ENCODE measurements at regions not wholly inside any gene's neighbourhood (a gene's known extent, or its start where the extent isn't known, plus 50 kb on each side); places are given as distances from the start of the nearest gene placed in this dataset.

- WGBS, 2 donors: 78 to 87% methylated on average over 13 of the region's 13 CpGs
- DNase-seq (no peak), ATAC-seq (ENCODE audit: insufficient read depth, low FRiP score) (no peak)
- H3K9me3 ChIP-seq (ENCODE audit: control insufficient read depth in 4 of 4, insufficient read depth in 3 of 4, low read length in 3 of 4): peaks cover 0 to 4% (median 0%) of the 10 kb centered on the region in 4 donors
- H3K27ac ChIP-seq (ENCODE audit: low read depth in 1 of 2, low read length in 1 of 2): no peak overlapping the region
- peaks cover 0 to 10% (median 9%) of the 10 kb centered on the region in 3 donors for H3K27me3 ChIP-seq (ENCODE audit: control insufficient read depth in 3 of 3, insufficient read depth in 3 of 3, low read length in 2 of 3)
- no peaks in the 10 kb centered on the region for H3K36me3 ChIP-seq (ENCODE audit: control insufficient read depth in 4 of 4, insufficient read depth in 4 of 4, low read length in 4 of 4)
- H3K4me1 ChIP-seq (ENCODE audit: control insufficient read depth in 5 of 5, insufficient read depth in 5 of 5, low read length in 5 of 5): peaks cover 0 to 31% (median 9%) of the 10 kb centered on the region in 5 donors
- TF ChIP-seq CTCF (IDR thresholded peaks at IDR 0.05; ENCODE audit: control extremely low read depth, extremely low read depth): no peak
- no peak overlapping the region for H3K9ac ChIP-seq (ENCODE audit: insufficient read depth in 1 of 2, low read length in 2 of 2)
- H3K4me3 ChIP-seq: no peak overlapping the region
Observed at GRCh38 chr12:111185206-111185888, 183.5 kb downstream of the PHETA1 start.

GRCh38 chr12:111184161-111184560 lies 184.7 kb downstream of the PHETA1 start:
- WGBS, 2 donors: 84 to 90% methylated on average over 1 of the region's 1 CpG
- Histone ChIP-seq H3K9ac (ENCODE audit: insufficient read depth in 1 of 2, low read length in 2 of 2) (no peak overlapping the region), H3K27me3 (ENCODE audit: control insufficient read depth in 3 of 3, insufficient read depth in 3 of 3, low read length in 2 of 3) (peaks cover 0 to 10% (median 7%) of the 10 kb centered on the region in 3 donors), H3K9me3 (ENCODE audit: control insufficient read depth in 4 of 4, insufficient read depth in 3 of 4, low read length in 3 of 4) (peaks cover 0 to 2% (median 0%) of the 10 kb centered on the region in 4 donors), H3K4me1 (ENCODE audit: control insufficient read depth in 5 of 5, insufficient read depth in 5 of 5, low read length in 5 of 5) (peaks cover 0 to 41% (median 9%) of the 10 kb centered on the region in 5 donors), H3K27ac (ENCODE audit: low read depth in 1 of 2, low read length in 1 of 2) (no peak overlapping the region), H3K36me3 (ENCODE audit: control insufficient read depth in 4 of 4, insufficient read depth in 4 of 4, low read length in 4 of 4) (no peaks in the 10 kb centered on the region), H3K4me3 (no peak overlapping the region)
- no peak for TF ChIP-seq CTCF (IDR thresholded peaks at IDR 0.05; ENCODE audit: control extremely low read depth, extremely low read depth)
- no peak for ATAC-seq (ENCODE audit: insufficient read depth, low FRiP score)
- DNase-seq: no peak

GRCh38 chr12:111183094-111183493 lies 185.8 kb downstream of the PHETA1 start:
- peaks cover 0 to 10% (median 7%) of the 10 kb centered on the region in 3 donors for H3K27me3 ChIP-seq (ENCODE audit: control insufficient read depth in 3 of 3, insufficient read depth in 3 of 3, low read length in 2 of 3)
- no peak overlapping the region for H3K27ac ChIP-seq (ENCODE audit: low read depth in 1 of 2, low read length in 1 of 2)
- no peaks in the 10 kb centered on the region for H3K36me3 ChIP-seq (ENCODE audit: control insufficient read depth in 4 of 4, insufficient read depth in 4 of 4, low read length in 4 of 4)
- DNase-seq (no peak), ATAC-seq (ENCODE audit: insufficient read depth, low FRiP score) (no peak)
- no peak overlapping the region for H3K9ac ChIP-seq (ENCODE audit: insufficient read depth in 1 of 2, low read length in 2 of 2)
- H3K9me3 ChIP-seq (ENCODE audit: control insufficient read depth in 4 of 4, insufficient read depth in 3 of 4, low read length in 3 of 4): peaks cover 0 to 2% (median 0%) of the 10 kb centered on the region in 4 donors
- H3K4me1 ChIP-seq (ENCODE audit: control insufficient read depth in 5 of 5, insufficient read depth in 5 of 5, low read length in 5 of 5): peaks cover 0 to 52% (median 12%) of the 10 kb centered on the region in 5 donors
- no peak for TF ChIP-seq CTCF (IDR thresholded peaks at IDR 0.05; ENCODE audit: control extremely low read depth, extremely low read depth)
- WGBS, 2 donors: 59 to 68% methylated on average over 2 of the region's 2 CpGs
- H3K4me3 ChIP-seq: no peak overlapping the region

Measured in lung (tissue), 11 donors.